HCT116 (cell line): ENCODE measurements at regions not wholly inside any gene's neighbourhood (a gene's known extent, or its start where the extent isn't known, plus 50 kb on each side); places are given as distances from the start of the nearest gene placed in this dataset.

ENCODE experiments used
- ATAC-seq: fragments of 200-7000 bp; cut with Tn5 transposase; 2 replicates; pipeline ENCODE4 v1.9.1; 2020; ENCODE audit warnings: mild to moderate bottlenecking, moderate library complexity
- BruUV-seq: library from RNA; stranded (reverse); fragments of 400-500 nt; replicated peaks from 2 replicates; lab custom pipeline; 2021; lab: Mats Ljungman, UMichigan
- CTCF ChIA-PET: fragments of 300-600 bp; sonication (Branson Sonifier 250); formaldehyde crosslinking; loops from one replicate; lab custom pipeline; 2021; ENCODE audit warnings: antibody characterized with exemption; lab: Charles Lee
- POLR2A ChIA-PET: fragments of 300-600, 350-600 bp; sonication (Branson Sonifier 250); formaldehyde crosslinking; loops from one replicate; lab custom pipeline; 2021; ENCODE audit warnings: antibody characterized with exemption; lab: Charles Lee
- RAD21 ChIA-PET, 2 experiments: fragments of 300-600 bp; sonication (Branson Sonifier 250); formaldehyde crosslinking; loops; one replicate each; lab custom pipeline; 2023; ENCODE audit warnings: low total read pairs in 2 of 2; ENCODE audit not compliant: uncharacterized antibody in 2 of 2, unreplicated experiment in 2 of 2, low non-redundant PET in 1 of 2; lab: Charles Lee
- DNase-seq: peaks from one replicate; pipeline ENCODE4 v3.0.0-alpha.2; 2010; ENCODE audit warnings: low read depth, low spot score
- H2AFZ ChIP-seq: fragments of 200-600 bp; shearing (Covaris generic), sonication (generic); 2 replicates; pipeline ENCODE4 v1.6.1; 2017; ENCODE audit warnings: low read depth, mixed run types, mixed read lengths, antibody characterized with exemption, low read length; ENCODE audit not compliant: poor library complexity, severe bottlenecking
- H3K27ac ChIP-seq: 2 replicates; pipeline ENCODE4 v1.5.1; 2012; ENCODE audit warnings: low read depth, low read length
- H3K27me3 ChIP-seq: fragments of 200-600 bp; sonication (generic); 2 replicates; pipeline ENCODE4 v1.6.1; 2016; ENCODE audit warnings: mixed run types, low read length, mixed read lengths; ENCODE audit not compliant: insufficient read depth
- H3K36me3 ChIP-seq, 2 experiments: fragments of 200-500 bp in 1 of 2; fragments of 200-600 bp in 1 of 2; sonication (Bioruptor generic) in 1 of 2; sonication (generic) in 1 of 2; 2 replicates each; pipeline versions ENCODE4 v1.5.1 to v1.6.1; 2014 to 2016; ENCODE audit warnings: low read length in 2 of 2, inconsistent platforms in 1 of 2, mixed read lengths in 1 of 2, mixed run types in 1 of 2; ENCODE audit not compliant: insufficient read depth in 2 of 2, control insufficient read depth in 1 of 2
- H3K4me1 ChIP-seq, 2 experiments: fragments of 200-600 bp in 1 of 2; sonication (generic) in 1 of 2; 2 replicates each; pipeline versions ENCODE4 v1.5.1 to v1.6.1; 2012 to 2017; ENCODE audit warnings: low read length in 2 of 2, inconsistent platforms in 1 of 2, mild to moderate bottlenecking in 1 of 2, mixed read lengths in 1 of 2, mixed run types in 1 of 2, moderate library complexity in 1 of 2; ENCODE audit not compliant: insufficient read depth in 2 of 2, control insufficient read depth in 1 of 2
- H3K4me2 ChIP-seq: fragments of 200-600 bp; sonication (generic); 2 replicates; pipeline ENCODE4 v1.6.1; 2017; ENCODE audit warnings: mixed run types, low read length, mixed read lengths
- H3K4me3 ChIP-seq, 2 experiments: fragments of 200-600 bp in 1 of 2; sonication (generic) in 1 of 2; replicated peaks in 1 of 2; 2 replicates each; pipeline ENCODE4 v1.5.1; 2011 to 2016; ENCODE audit warnings: low read length in 2 of 2, control low read depth in 1 of 2, low read depth in 1 of 2, mild to moderate bottlenecking in 1 of 2, mixed read lengths in 1 of 2, mixed run types in 1 of 2
- H3K79me2 ChIP-seq: fragments of 200-600 bp; sonication (generic); 2 replicates; pipeline ENCODE4 v1.6.1; 2017; ENCODE audit warnings: mild to moderate bottlenecking, mixed run types, low read length, moderate library complexity, mixed read lengths; ENCODE audit not compliant: insufficient read depth
- H3K9ac ChIP-seq: fragments of 200-600 bp; sonication (generic); 2 replicates; pipeline ENCODE4 v1.6.1; 2016; ENCODE audit warnings: low read length, mixed read lengths
- H3K9me2 ChIP-seq: fragments of 200-600 bp; sonication (generic), shearing (Covaris generic); 2 replicates; pipeline ENCODE4 v1.6.1; 2017; ENCODE audit warnings: mixed run types, mild to moderate bottlenecking, moderate library complexity; ENCODE audit not compliant: insufficient read depth
- H3K9me3 ChIP-seq, 2 experiments: fragments of 200-500 bp in 1 of 2; fragments of 200-600 bp in 1 of 2; sonication (Bioruptor generic) in 1 of 2; sonication (generic) in 1 of 2; 2 replicates each; pipeline ENCODE4 v1.6.1; 2014 to 2017; ENCODE audit warnings: low read length in 2 of 2, mixed read lengths in 2 of 2, inconsistent platforms in 1 of 2, low read depth in 1 of 2, mild to moderate bottlenecking in 1 of 2, mixed run types in 1 of 2, moderate library complexity in 1 of 2; ENCODE audit not compliant: control insufficient read depth in 1 of 2, insufficient read depth in 1 of 2
- H4K20me1 ChIP-seq: fragments of 200-600 bp; sonication (generic), shearing (Covaris generic); 2 replicates; pipeline ENCODE4 v1.6.1; 2017; ENCODE audit warnings: mixed run types, mild to moderate bottlenecking, moderate library complexity; ENCODE audit not compliant: insufficient read depth
- ATF3 ChIP-seq: IDR thresholded peaks from 2 replicates; pipeline ENCODE4 v1.6.1; 2012
- CBX3 ChIP-seq: IDR thresholded peaks from 2 replicates; pipeline ENCODE4 v1.6.1; 2012; ENCODE audit warnings: low read depth
- EGR1 ChIP-seq: IDR thresholded peaks from 2 replicates; pipeline ENCODE4 v1.6.1; 2012; ENCODE audit warnings: low read depth
- EZH2phosphoT487 ChIP-seq: fragments of 200-600 bp; IDR thresholded peaks from 2 replicates; pipeline ENCODE4 v1.6.1; 2018; ENCODE audit warnings: antibody characterized with exemption, borderline replicate concordance
- JUND ChIP-seq: IDR thresholded peaks from 2 replicates; pipeline ENCODE4 v1.6.1; 2012
- MAX ChIP-seq: IDR thresholded peaks from 2 replicates; pipeline ENCODE4 v1.6.1; 2012
- POLR2A ChIP-seq: IDR thresholded peaks from 2 replicates; pipeline ENCODE4 v1.7.0; 2011; ENCODE audit warnings: borderline replicate concordance; ENCODE audit not compliant: insufficient read depth, insufficient read length; ENCODE audit errors: extremely low read depth
- POLR2AphosphoS5 ChIP-seq: IDR thresholded peaks from 2 replicates; pipeline ENCODE4 v1.6.1; 2011; ENCODE audit warnings: mild to moderate bottlenecking, low read depth, low read length, moderate library complexity
- RAD21 ChIP-seq: IDR thresholded peaks from 2 replicates; pipeline ENCODE4 v1.6.1; 2012; ENCODE audit warnings: low read depth, mild to moderate bottlenecking
- REST ChIP-seq: IDR thresholded peaks from 2 replicates; pipeline ENCODE4 v1.6.1; 2012; ENCODE audit warnings: low read depth
- SIN3A ChIP-seq: IDR thresholded peaks from 2 replicates; pipeline ENCODE4 v1.6.1; 2012; ENCODE audit warnings: low read depth
- SP1 ChIP-seq: IDR thresholded peaks from 2 replicates; pipeline ENCODE4 v1.6.1; 2012; ENCODE audit warnings: low read depth
- SRF ChIP-seq: IDR thresholded peaks from 2 replicates; pipeline ENCODE4 v1.6.1; 2012; ENCODE audit warnings: low read depth
- TCF7L2 ChIP-seq: IDR thresholded peaks from 2 replicates; pipeline ENCODE4 v1.7.0; 2011; ENCODE audit warnings: borderline replicate concordance, inconsistent platforms; ENCODE audit not compliant: insufficient read depth, insufficient read length; ENCODE audit errors: extremely low read depth
- YY1 ChIP-seq: IDR thresholded peaks from 2 replicates; pipeline ENCODE4 v1.6.1; 2011; ENCODE audit warnings: low read length, low read depth, moderate library complexity, mild to moderate bottlenecking; ENCODE audit not compliant: insufficient replicate concordance; ENCODE audit errors: extremely low read depth
- ZBTB33 ChIP-seq: IDR thresholded peaks from 2 replicates; pipeline ENCODE4 v1.6.1; 2011; ENCODE audit warnings: mild to moderate bottlenecking, low read length, moderate library complexity; ENCODE audit not compliant: insufficient replicate concordance; ENCODE audit errors: extremely low read depth
- ZFX ChIP-seq: fragments of 450-650 bp; IDR thresholded peaks from 2 replicates; pipeline ENCODE4 v1.6.1; 2017
- intact Hi-C: fragments of 100-400 bp; cut with micrococcal nuclease; formaldehyde crosslinking; loops from 2 replicates; pipeline ENCODE4 v1.10.0; 2022

DNA sequence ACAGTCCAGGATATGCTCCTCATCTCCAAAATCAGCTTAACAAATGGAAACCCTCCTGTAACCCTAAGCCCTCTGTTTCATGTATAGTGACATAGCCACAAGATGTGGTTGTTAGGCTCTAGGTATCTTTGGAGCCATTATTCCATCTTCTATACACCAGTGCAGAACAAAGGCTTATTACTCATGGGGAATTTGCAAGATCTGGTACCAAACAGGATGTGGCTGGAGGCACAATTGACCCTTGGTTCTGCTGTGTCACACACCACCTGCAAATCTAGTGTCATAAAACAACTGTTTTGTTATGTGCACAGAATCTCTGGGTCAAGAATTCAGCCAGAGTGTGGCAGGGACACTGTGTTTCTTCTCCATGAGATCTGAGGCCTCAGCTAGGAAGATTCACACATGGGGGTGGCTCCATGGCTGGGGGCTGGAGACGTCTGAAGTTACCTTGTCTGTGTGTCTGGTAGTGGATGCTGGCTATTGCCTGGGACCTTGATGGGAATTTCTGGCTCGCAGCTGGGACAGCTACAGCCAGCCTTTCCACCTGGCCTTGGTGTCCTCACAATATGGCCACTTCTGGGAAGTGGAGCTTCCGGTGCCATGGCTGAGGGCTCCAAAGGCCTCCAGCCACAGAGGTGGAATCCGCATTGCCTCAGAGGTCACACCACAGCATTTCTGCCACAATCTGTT, 369.9 kb downstream of the CDH26 start:
- ChIA-PET CTCF (no interaction called here), RAD21 (no interaction called here), POLR2A (no interaction called here)
- Histone ChIP-seq H3K9me2 (no peaks in the 10 kb centered on the region), H3K4me1 (no peaks in the 10 kb centered on the region), H4K20me1 (no peaks in the 10 kb centered on the region), H3K27me3 (no peaks in the 10 kb centered on the region), H3K9ac (no peak overlapping the region), H3K27ac (no peak overlapping the region), H3K9me3 (peaks cover 4 to 25% of the 10 kb centered on the region in 2 experiments; a peak in 2 of 4 replicates), H2AFZ (no peak overlapping the region), H3K79me2 (no peaks in the 10 kb centered on the region), H3K4me2 (no peak overlapping the region), H3K4me3 (no peak overlapping the region), H3K36me3 (no peaks in the 10 kb centered on the region)
- intact Hi-C loops, result no loop called here
- BruUV-seq, result no TSS peak
- no peak for DNase-seq
- ATAC-seq, result no peak
- TF ChIP-seq JUND (no peak), SRF (no peak), ZBTB33 (no peak), TCF7L2 (no peak), YY1 (no peak), EZH2phosphoT487 (no peak), REST (no peak), ATF3 (no peak), RAD21 (no peak), EGR1 (no peak), POLR2AphosphoS5 (no peak), POLR2A (no peak), ZFX (no peak), CBX3 (no peak), SP1 (no peak), SIN3A (no peak), MAX (no peak)
